D721Med (cell line): ENCODE measurements at regions not wholly inside any gene's neighbourhood (a gene's known extent, or its start where the extent isn't known, plus 50 kb on each side); places are given as distances from the start of the nearest gene placed in this dataset.
"Not testable (repeated sequence)": the region's sequence is repeated elsewhere in the genome, so short reads cannot be mapped to it uniquely, and the experiment has no call there.

ENCODE experiments used
- DNase-seq: peaks from one replicate; pipeline ENCODE4 v3.0.0; 2011; ENCODE audit warnings: low spot score; ENCODE audit not compliant: insufficient read length
- FAIRE-seq: peaks from 2 replicates; lab custom pipeline; 2011; peaks lifted over from hg19 to GRCh38; lab: Jason Lieb, UNC
- TF ChIP-seq, protein P1 (sequence below): IDR thresholded peaks from 2 replicates; pipeline ENCODE4 v1.5.1; 2012; ENCODE audit warnings: mild to moderate bottlenecking, control low read depth; ENCODE audit not compliant: insufficient read depth; ENCODE audit errors: missing control alignments

DNA sequence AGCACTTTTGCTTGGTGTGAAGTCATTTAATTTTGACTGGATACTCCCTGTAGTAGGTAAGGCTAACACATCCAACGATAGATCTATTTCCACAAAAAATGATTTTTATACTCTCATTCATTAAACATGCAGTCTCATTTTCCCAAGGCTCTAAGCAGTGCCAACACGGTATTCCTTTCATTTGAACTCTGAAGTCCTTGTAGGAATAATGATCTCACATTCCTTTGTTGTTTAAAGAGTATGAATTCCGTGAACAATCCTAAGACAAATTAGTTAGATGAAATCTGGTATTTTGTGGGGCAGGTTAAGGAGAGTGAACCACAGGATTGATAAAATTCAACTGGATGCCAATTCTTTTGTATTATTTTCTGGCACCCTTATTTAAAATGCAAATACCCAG lies 66.6 kb downstream of the LACC1 start:
- no peak for FAIRE-seq
- no peak for DNase-seq
- TF ChIP-seq, protein P1, sequence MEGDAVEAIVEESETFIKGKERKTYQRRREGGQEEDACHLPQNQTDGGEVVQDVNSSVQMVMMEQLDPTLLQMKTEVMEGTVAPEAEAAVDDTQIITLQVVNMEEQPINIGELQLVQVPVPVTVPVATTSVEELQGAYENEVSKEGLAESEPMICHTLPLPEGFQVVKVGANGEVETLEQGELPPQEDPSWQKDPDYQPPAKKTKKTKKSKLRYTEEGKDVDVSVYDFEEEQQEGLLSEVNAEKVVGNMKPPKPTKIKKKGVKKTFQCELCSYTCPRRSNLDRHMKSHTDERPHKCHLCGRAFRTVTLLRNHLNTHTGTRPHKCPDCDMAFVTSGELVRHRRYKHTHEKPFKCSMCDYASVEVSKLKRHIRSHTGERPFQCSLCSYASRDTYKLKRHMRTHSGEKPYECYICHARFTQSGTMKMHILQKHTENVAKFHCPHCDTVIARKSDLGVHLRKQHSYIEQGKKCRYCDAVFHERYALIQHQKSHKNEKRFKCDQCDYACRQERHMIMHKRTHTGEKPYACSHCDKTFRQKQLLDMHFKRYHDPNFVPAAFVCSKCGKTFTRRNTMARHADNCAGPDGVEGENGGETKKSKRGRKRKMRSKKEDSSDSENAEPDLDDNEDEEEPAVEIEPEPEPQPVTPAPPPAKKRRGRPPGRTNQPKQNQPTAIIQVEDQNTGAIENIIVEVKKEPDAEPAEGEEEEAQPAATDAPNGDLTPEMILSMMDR: no peak

DNA sequence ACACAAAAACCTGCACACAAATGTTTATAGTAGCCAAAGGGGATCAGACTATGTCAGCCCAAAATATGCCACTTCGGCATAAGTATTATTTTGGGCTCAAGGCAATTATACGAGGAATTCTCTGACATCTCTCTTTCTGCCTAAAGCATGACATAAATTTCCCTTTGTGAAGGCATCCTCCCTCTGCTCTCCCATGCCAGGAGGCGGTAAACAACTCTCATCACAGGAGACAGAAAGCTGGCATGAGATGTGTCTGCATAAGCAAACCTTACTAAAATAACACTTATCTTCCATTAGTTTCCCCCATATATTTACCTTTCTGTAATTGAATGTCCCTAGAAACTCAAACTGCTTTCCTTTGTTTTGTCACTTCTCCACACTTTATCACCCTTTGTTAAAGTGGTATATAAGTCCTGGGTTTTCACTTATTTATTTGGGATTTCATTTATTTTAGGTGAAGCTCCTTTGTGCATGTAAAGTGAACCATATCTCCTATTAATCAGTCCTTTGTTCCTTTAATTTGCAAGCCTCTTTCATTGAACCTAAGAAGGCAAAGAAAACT lies 68.3 kb downstream of the LACC1 start:
- no peak for DNase-seq
- FAIRE-seq: no peak
- TF ChIP-seq, protein P1: no peak

DNA sequence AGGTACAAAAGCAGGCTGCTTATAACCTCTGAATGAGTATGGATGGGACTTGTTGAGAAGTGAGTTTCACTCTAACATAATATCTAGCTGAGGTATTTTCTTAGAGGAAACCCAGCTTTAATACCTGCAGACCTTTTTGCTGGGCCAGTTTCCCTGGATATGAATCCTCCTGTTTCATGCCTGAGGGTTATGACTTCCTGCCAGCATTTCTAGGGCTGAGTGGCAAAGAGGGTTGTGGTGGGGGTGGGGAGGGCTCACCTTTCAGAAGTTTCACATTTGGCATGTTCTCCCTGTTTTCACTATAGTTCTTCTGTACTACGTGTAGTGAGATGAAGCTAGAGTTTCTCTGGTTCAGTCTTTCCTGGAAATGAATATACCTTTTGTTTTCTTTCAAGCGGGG lies 73.7 kb downstream of the LACC1 start:
- DNase-seq: no peak
- FAIRE-seq: no peak
- TF ChIP-seq, protein P1: no peak

DNA sequence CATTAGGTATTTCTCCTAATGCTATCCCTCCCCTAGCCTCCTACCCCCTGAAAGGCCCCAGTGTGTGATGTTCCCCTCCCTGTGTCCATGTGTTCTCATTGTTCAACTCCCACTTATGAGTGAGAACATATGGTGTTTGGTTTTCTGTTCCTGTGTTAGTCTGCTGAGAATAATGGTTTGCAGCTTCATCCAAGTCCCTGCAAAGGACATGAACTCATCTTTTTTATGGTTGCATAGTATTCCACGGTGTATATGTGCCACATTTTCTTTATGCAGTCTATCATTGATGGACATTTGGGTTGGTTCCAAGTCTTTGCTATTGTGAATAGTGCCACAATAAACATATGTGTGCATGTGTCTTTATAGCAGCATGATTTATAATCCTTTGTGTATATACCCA lies 77.3 kb downstream of the LACC1 start:
- not testable (repeated sequence) for DNase-seq, FAIRE-seq

DNA sequence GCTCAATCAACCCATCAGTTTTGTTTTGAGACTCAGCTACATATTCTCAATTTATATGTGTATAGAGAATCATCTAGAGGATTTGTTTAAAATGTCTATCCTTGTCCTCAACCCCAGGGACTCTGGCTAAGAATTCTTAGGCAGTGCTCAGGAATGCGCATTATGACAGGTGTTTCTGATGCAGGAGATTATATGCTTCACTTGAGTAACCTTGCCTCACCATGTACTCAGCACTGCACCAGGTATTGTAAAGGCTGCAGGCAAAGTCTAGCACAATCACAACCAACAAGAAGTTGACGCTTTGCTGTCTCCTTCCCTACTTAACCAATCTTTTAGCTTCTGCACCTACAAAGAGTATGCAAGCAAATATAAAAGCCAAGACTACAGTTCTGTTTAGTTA lies 79.6 kb downstream of the LACC1 start:
- FAIRE-seq: no peak
- TF ChIP-seq, protein P1: no peak
- DNase-seq: no peak

DNA sequence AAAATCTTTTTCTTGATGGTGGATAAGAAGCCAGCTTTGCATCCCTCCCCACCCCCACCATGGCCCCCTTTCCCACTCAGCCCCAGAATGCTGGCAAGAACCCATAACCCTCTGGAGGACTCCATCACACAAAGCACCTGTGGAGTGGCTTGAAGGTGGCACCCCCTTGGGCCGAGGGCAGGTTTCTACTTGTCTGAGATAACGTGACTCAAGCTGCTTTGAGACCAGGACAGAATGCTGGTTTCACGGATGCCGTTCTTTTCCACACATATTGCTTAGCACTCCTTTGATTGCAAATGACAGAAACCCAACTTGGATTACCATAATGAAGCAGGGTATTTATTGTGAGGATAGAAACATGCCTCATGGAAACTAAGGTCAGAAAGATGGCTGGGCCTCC lies 82.2 kb downstream of the LACC1 start:
- FAIRE-seq: no peak
- no peak for DNase-seq
- TF ChIP-seq, protein P1: no peak

DNA sequence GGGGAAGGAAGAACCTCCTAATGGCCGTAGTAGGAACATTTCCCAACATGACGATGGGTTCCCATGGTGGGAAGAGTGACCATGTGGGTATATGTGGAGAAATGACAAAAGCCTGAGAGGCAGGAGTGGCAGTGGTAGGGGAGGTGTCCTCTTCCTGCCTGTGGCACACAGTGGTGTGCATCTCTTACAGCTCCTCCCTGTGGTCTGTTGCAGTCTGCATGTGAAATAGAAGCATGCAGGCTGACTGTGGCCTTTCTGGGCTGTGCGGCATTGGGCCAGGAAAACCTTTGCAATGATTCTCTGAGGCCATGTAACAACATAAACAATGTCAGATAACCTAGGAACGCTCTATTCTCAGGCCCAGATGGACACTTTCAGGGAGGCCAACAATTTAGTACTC lies 84.0 kb downstream of the LACC1 start:
- FAIRE-seq (no peak), DNase-seq (no peak)
- TF ChIP-seq, protein P1: no peak
